ENCODE measurements at regions not wholly inside any gene's neighbourhood (a gene's known extent, or its start where the extent isn't known, plus 50 kb on each side); places are given as distances from the start of the nearest gene placed in this dataset.

DNA sequence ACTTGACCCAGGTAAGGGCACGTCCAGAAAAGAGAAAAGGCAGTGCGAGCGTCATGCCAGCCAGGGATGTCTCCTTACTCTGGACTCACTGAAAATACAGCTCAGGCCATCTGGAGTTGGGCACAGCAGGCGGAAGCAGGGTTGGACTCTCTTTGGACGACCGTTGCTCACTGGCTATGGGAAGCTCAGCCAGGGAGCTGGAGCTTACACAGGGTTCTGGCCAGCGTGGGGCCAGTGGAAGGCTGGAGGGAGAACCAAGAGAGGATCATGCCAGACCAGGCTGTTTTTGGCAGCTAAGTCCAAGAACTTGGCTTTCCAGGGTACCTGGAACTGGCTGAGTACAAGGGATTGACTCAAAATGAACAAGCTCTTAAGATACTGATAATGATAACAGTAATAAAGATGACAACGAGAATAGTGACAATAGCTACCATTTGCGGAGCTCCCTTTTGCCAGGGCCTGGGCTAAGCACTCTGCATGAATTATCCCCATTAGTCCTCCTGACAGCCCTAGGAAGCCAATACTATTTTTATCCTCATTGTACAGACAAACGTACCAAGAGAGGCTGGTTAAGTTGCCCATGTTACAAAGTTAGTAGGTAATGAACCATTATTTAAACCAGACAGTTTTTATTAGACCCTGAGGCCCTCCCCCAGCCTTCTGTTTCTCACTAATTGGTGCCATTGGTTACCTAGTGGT lies 177.6 kb downstream of the PTPN20 start:
- no peak for TF ChIP-seq CTCF (IDR thresholded peaks at IDR 0.05)
- DNase-seq (ENCODE audit: low spot score in 2 of 2), result peak in 1 of 2 donors; percentile 59
- peak overlapping the region in 1 of 2 donors; percentile 23 for H3K27ac ChIP-seq
- no peaks in the 10 kb centered on the region for H3K4me1 ChIP-seq
- no peaks in the 10 kb centered on the region for H3K9me3 ChIP-seq
- no peak overlapping the region for H3K4me3 ChIP-seq
- no peaks in the 10 kb centered on the region for H3K27me3 ChIP-seq
- no peaks in the 10 kb centered on the region for H3K36me3 ChIP-seq
- intact Hi-C loops (cut with DNase I), result no loop called here

DNA sequence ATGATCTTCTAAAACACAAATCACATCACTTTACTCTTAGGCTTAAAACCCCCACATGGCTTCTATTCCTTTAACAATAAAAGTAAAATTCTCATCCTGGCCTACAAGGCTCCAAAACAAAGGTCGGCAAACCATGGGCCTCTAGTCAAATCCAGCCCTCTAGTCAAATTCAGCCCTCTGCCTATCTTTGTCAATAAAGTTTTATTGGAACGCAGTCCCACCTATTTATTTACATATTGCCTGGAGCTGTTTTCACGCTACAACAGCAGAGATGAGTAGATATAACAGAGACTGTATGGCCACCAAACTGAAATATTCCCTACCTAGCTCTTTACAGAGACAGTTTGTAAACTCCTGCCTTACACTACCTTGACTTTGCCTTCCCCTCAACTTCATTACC lies 178.8 kb downstream of the PTPN20 start:
- no peak overlapping the region for H3K27ac ChIP-seq
- no peaks in the 10 kb centered on the region for H3K27me3 ChIP-seq
- H3K4me1 ChIP-seq, result no peaks in the 10 kb centered on the region
- no peak for DNase-seq (ENCODE audit: low spot score in 2 of 2)
- TF ChIP-seq CTCF (IDR thresholded peaks at IDR 0.05), result no peak
- no peak overlapping the region for H3K4me3 ChIP-seq
- H3K36me3 ChIP-seq, result no peaks in the 10 kb centered on the region
- H3K9me3 ChIP-seq, result no peaks in the 10 kb centered on the region
- intact Hi-C loops (cut with DNase I), result no loop called here

DNA sequence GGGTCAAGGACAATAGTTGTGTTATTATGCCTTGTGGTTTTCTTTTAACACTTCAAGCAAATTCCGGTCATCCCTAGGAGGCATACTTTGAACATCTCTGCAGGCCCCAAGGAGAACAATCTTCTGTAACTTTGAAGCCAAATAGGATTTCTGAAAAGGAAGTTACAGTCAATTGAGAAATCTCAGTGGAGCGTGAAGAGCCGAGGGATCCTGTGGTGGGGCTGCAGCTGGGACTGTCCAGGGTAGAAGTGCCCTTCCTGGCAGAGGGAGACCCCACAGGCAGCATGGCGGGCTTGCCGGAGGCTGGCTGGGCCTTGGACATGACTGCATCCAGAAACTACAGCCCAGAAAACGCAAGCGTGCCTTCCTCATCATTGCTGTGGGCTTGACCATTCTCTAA lies 179.7 kb downstream of the PTPN20 start:
- TF ChIP-seq CTCF (IDR thresholded peaks at IDR 0.05), result no peak
- H3K27ac ChIP-seq, result no peak overlapping the region
- intact Hi-C loops (cut with DNase I), result no loop called here
- H3K9me3 ChIP-seq, result no peaks in the 10 kb centered on the region
- H3K4me3 ChIP-seq, result no peak overlapping the region
- H3K36me3 ChIP-seq, result no peaks in the 10 kb centered on the region
- no peaks in the 10 kb centered on the region for H3K4me1 ChIP-seq
- no peaks in the 10 kb centered on the region for H3K27me3 ChIP-seq
- DNase-seq (ENCODE audit: low spot score in 2 of 2), result peak in 1 of 2 donors; percentile 31

- no peaks in the 10 kb centered on the region for H3K9me3 ChIP-seq
- intact Hi-C loops (cut with DNase I), result no loop called here
- H3K27me3 ChIP-seq, result no peaks in the 10 kb centered on the region
- H3K4me3 ChIP-seq, result no peak overlapping the region
- TF ChIP-seq CTCF (IDR thresholded peaks at IDR 0.05), result no peak
- no peaks in the 10 kb centered on the region for H3K36me3 ChIP-seq
- H3K4me1 ChIP-seq, result no peaks in the 10 kb centered on the region
- no peak overlapping the region for H3K27ac ChIP-seq
- DNase-seq (ENCODE audit: low spot score in 2 of 2), result peak in 1 of 2 donors; percentile 16
Observed at GRCh38 chr10:47091421-47091820, 180.2 kb downstream of the PTPN20 start.

DNA sequence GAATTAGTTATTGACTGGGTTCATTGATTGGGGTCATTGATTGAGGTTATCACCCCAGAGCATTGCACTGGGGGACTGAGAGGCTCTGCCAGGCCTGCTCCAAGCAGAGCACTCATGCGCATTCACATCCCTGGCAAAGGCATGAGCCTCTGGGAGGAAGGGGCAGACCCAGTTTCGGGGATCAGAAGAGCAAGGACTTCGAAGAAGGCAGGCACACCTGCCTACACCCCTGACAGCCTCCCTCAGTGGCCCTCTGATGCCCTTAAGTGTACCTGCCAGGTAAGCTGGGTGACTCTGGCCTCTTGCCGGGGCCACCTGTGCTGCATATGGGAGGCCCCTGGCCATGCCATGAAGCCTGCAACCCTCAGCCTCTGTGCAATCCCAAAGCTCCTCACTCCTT lies 181.1 kb downstream of the PTPN20 start:
- peak in 1 of 2 donors; percentile 31 for DNase-seq (ENCODE audit: low spot score in 2 of 2)
- Histone ChIP-seq H3K27ac (no peak overlapping the region), H3K4me3 (no peak overlapping the region), H3K4me1 (no peaks in the 10 kb centered on the region), H3K27me3 (no peaks in the 10 kb centered on the region), H3K9me3 (no peaks in the 10 kb centered on the region), H3K36me3 (no peaks in the 10 kb centered on the region)
- no peak for TF ChIP-seq CTCF (IDR thresholded peaks at IDR 0.05)
- intact Hi-C loops (cut with DNase I), result no loop called here

DNA sequence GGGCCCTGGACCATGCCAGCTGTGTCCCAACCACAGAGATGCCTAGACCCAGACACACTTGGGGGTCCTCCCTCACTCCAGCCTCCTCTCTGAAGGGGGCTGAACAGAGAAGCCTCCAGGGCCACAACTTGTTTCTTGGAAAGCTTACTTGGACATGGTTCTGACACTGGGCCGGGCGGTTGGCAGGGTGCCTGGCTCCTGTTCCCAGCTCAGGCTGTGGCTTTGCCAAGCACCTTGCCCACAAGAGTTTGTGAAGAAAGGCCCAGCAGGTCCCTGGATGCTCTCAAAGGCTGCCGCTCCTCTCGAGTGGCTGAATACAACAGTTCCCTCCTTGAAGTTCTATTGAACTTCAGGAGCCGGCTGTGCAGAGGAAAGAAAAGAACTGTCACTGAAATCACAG lies 181.6 kb downstream of the PTPN20 start:
- DNase-seq (ENCODE audit: low spot score in 2 of 2), result peak in 1 of 2 donors; percentile 42
- Histone ChIP-seq H3K9me3 (no peaks in the 10 kb centered on the region), H3K4me1 (no peaks in the 10 kb centered on the region), H3K36me3 (no peaks in the 10 kb centered on the region), H3K27ac (no peak overlapping the region), H3K4me3 (no peak overlapping the region), H3K27me3 (no peaks in the 10 kb centered on the region)
- intact Hi-C loops (cut with DNase I), result no loop called here
- no peak for TF ChIP-seq CTCF (IDR thresholded peaks at IDR 0.05)
